Activated CD4-positive, CD25-positive, alpha-beta regulatory T cell (primary cell): ENCODE measurements at regions not wholly inside any gene's neighbourhood (a gene's known extent, or its start where the extent isn't known, plus 50 kb on each side); places are given as distances from the start of the nearest gene placed in this dataset.
"Not testable (repeated sequence)": the region's sequence is repeated elsewhere in the genome, so short reads cannot be mapped to it uniquely, and the experiment has no call there.

ENCODE experiments used
- DNase-seq, 4 experiments: peaks; one replicate each; lab custom pipeline; 2025; lab: John Stamatoyannopoulos, UW

GRCh38 chr14:53216478-53216877 is 63.4 kb upstream of the DDHD1 start:
- not testable (repeated sequence) for DNase-seq

- DNase-seq = no peak
Measured at GRCh38 chr14:53215101-53215500, 62.0 kb upstream of the DDHD1 start.

- no peak for DNase-seq
Measured at GRCh38 chr14:53214384-53214783, 61.3 kb upstream of the DDHD1 start.

GRCh38 chr14:53213761-53214160 is 60.6 kb upstream of the DDHD1 start:
- no peak for DNase-seq

DNA sequence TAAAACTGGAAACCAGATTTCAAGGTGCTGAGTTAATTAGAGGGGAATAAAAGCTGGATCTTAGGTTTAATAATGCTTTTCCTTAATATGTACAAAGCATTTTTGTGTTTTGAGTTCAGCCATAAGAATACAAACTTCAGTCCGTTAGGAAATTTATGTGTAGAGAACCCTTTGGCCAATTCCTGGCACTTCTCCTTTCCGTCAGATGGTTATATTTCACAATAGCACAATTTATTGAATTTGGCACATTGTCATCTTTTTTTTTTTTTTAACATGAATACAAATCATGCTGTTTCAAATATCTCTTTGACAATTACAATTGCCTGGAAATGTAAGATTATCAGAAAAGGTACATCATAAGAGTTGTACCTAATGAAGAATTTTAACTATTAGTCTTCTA is 56.2 kb upstream of the DDHD1 start:
- DNase-seq = no peak
